NCI-H128 (cell line): ENCODE measurements at regions not wholly inside any gene's neighbourhood (a gene's known extent, or its start where the extent isn't known, plus 50 kb on each side); places are given as distances from the start of the nearest gene placed in this dataset.
"Not testable (repeated sequence)": the region's sequence is repeated elsewhere in the genome, so short reads cannot be mapped to it uniquely, and the experiment has no call there.

Source experiments
- DNase-seq: peaks from one replicate; lab custom pipeline; 2025; ENCODE audit not compliant: unreplicated experiment; lab: John Stamatoyannopoulos, UW

GRCh38 chr22:34416022-34416860, 496.0 kb upstream of the LARGE1 start:
- no peak for DNase-seq

GRCh38 chr22:34422948-34423347, 502.7 kb upstream of the LARGE1 start:
- not testable (repeated sequence) for DNase-seq

- DNase-seq, result no peak
Measured at GRCh38 chr22:34427436-34427835, 507.2 kb upstream of the LARGE1 start.

- no peak for DNase-seq
Measured at GRCh38 chr22:34427841-34428240, 507.6 kb upstream of the LARGE1 start.

GRCh38 chr22:34429314-34429713, 509.0 kb upstream of the LARGE1 start:
- DNase-seq, result no peak

- DNase-seq, result no peak
Measured at GRCh38 chr22:34430386-34430785, 510.1 kb upstream of the LARGE1 start.

GRCh38 chr22:34434371-34434770, 514.1 kb upstream of the LARGE1 start:
- no peak for DNase-seq

GRCh38 chr22:34437140-34437539, 516.9 kb upstream of the LARGE1 start:
- DNase-seq, result no peak

- no peak for DNase-seq
Measured at GRCh38 chr22:34454598-34454997, 534.3 kb upstream of the LARGE1 start.

GRCh38 chr22:34462795-34463194, 542.5 kb upstream of the LARGE1 start:
- DNase-seq, result no peak

- no peak for DNase-seq
Measured at GRCh38 chr22:34475886-34476285, 555.6 kb upstream of the LARGE1 start.

- DNase-seq, result no peak
Measured at GRCh38 chr22:34476762-34477161, 556.5 kb upstream of the LARGE1 start.

GRCh38 chr22:34481090-34481489, 560.8 kb upstream of the LARGE1 start:
- DNase-seq, result no peak

- no peak for DNase-seq
Measured at GRCh38 chr22:34486381-34486780, 566.1 kb upstream of the LARGE1 start.

- no peak for DNase-seq
Measured at GRCh38 chr22:34489861-34490260, 569.6 kb upstream of the LARGE1 start.

- DNase-seq, result no peak
Measured at GRCh38 chr22:34490886-34491285, 570.6 kb upstream of the LARGE1 start.

- no peak for DNase-seq
Measured at GRCh38 chr22:34493486-34493885, 572.5 kb upstream of the ISX start.

GRCh38 chr22:34501366-34501965, 564.5 kb upstream of the ISX start:
- no peak for DNase-seq

- no peak for DNase-seq
Measured at GRCh38 chr22:34502821-34503220, 563.1 kb upstream of the ISX start.

GRCh38 chr22:34508797-34509196, 557.2 kb upstream of the ISX start:
- no peak for DNase-seq

- no peak for DNase-seq
Measured at GRCh38 chr22:34526681-34527080, 539.3 kb upstream of the ISX start.

- no peak for DNase-seq
Measured at GRCh38 chr22:34534101-34534500, 531.9 kb upstream of the ISX start.

- no peak for DNase-seq
Measured at GRCh38 chr22:34567367-34567766, 498.6 kb upstream of the ISX start.
